ENCODE measurements at regions not wholly inside any gene's neighbourhood (a gene's known extent, or its start where the extent isn't known, plus 50 kb on each side); places are given as distances from the start of the nearest gene placed in this dataset.
"Not testable (repeated sequence)": the region's sequence is repeated elsewhere in the genome, so short reads cannot be mapped to it uniquely, and the experiment has no call there.

GRCh38 chr2:225889452-225889851 is 489.9 kb downstream of the NYAP2 start:
- DNase-seq = peak; percentile 4

GRCh38 chr2:225867071-225867470 is 467.6 kb downstream of the NYAP2 start:
- no peak for DNase-seq

- DNase-seq = no peak
Measured at GRCh38 chr2:225865468-225865867, 466.0 kb downstream of the NYAP2 start.

GRCh38 chr2:225864394-225864793 is 464.9 kb downstream of the NYAP2 start:
- no peak for DNase-seq

- DNase-seq = no peak
Measured at GRCh38 chr2:225842939-225843338, 443.4 kb downstream of the NYAP2 start.

GRCh38 chr2:225841314-225841713 is 441.8 kb downstream of the NYAP2 start:
- no peak for DNase-seq

GRCh38 chr2:225837328-225837727 is 437.8 kb downstream of the NYAP2 start:
- no peak for DNase-seq

- DNase-seq = no peak
Measured at GRCh38 chr2:225824748-225825449, 425.4 kb downstream of the NYAP2 start.

- DNase-seq = no peak
Measured at GRCh38 chr2:225821351-225821750, 421.8 kb downstream of the NYAP2 start.

GRCh38 chr2:225820826-225821225 is 421.3 kb downstream of the NYAP2 start:
- no peak for DNase-seq

GRCh38 chr2:225814554-225814953 is 415.0 kb downstream of the NYAP2 start:
- DNase-seq = no peak

- no peak for DNase-seq
Measured at GRCh38 chr2:225806105-225806504, 406.6 kb downstream of the NYAP2 start.

- not testable (repeated sequence) for DNase-seq
Measured at GRCh38 chr2:225802076-225802475, 402.6 kb downstream of the NYAP2 start.

GRCh38 chr2:225797394-225797793 is 397.9 kb downstream of the NYAP2 start:
- DNase-seq = no peak

- no peak for DNase-seq
Measured at GRCh38 chr2:225794652-225795400, 395.3 kb downstream of the NYAP2 start.

- DNase-seq = no peak
Measured at GRCh38 chr2:225793736-225794550, 394.4 kb downstream of the NYAP2 start.

- DNase-seq = no peak
Measured at GRCh38 chr2:225788571-225789094, 389.1 kb downstream of the NYAP2 start.

- no peak for DNase-seq
Measured at GRCh38 chr2:225787497-225787896, 388.0 kb downstream of the NYAP2 start.

GRCh38 chr2:225781991-225782390 is 382.5 kb downstream of the NYAP2 start:
- DNase-seq = no peak

- no peak for DNase-seq
Measured at GRCh38 chr2:225781145-225781544, 381.6 kb downstream of the NYAP2 start.

GRCh38 chr2:225779829-225780228 is 380.3 kb downstream of the NYAP2 start:
- no peak for DNase-seq

GRCh38 chr2:225773148-225773547 is 373.6 kb downstream of the NYAP2 start:
- no peak for DNase-seq

GRCh38 chr2:225771701-225772100 is 372.2 kb downstream of the NYAP2 start:
- no peak for DNase-seq

Data from DMS79 treated with DMSO at 0.1 percent for 48 hours (cell line).